Choroid plexus epithelial cell (primary cell): ENCODE measurements at regions not wholly inside any gene's neighbourhood (a gene's known extent, or its start where the extent isn't known, plus 50 kb on each side); places are given as distances from the start of the nearest gene placed in this dataset.

Experiments
- DNase-seq: peaks from one replicate; pipeline ENCODE4 v3.0.0-alpha.2; 2010; ENCODE audit warnings: low read depth
- H3K4me3 ChIP-seq: 2 replicates; pipeline ENCODE4 v1.5.1; 2011; ENCODE audit warnings: low read depth, mild to moderate bottlenecking, control low read depth, low read length, moderate library complexity
- TF ChIP-seq, protein P1 (sequence below): conservative IDR thresholded peaks from 2 replicates; pipeline ENCODE4 v1.5.1; 2011; ENCODE audit warnings: low read depth, mild to moderate bottlenecking, control low read depth, inconsistent platforms, low read length, moderate library complexity

DNA sequence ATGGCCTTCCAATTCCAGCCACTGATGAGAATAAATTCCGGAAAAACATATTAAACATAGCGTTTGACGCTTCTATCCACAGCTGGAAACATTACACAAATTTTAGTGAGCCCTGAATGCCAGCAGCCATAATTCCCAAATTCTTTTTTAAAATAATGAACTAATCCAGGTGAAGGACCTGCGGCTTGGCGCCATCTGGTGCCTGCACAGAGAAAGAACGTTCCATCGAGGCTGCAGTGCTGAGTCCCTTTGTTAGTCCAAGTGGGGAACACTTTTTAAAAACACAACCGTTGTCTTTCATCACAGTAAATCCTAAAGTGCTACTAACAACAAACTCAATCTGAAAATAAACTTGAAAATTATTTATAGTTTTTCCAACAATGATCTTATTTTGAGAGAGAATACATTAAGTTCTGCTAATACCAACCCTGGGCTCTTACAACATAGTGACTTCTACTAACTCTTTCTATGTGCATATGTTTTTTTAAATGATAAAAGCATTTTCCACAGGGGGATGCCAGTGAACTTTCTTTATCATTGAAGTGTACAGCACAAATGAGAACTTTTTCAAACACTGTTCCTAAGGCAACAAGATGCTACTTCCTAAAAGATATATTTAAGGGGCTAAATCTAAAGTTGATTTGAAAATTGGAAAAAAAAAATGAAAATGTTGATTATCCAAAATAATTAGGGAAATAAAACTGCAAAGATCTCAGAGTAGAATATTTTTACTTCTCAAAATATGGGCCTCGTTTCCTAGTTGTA lies 166.9 kb upstream of the RNF32 start:
- no peak overlapping the region for H3K4me3 ChIP-seq
- DNase-seq = peak; percentile 55
- TF ChIP-seq, protein P1, sequence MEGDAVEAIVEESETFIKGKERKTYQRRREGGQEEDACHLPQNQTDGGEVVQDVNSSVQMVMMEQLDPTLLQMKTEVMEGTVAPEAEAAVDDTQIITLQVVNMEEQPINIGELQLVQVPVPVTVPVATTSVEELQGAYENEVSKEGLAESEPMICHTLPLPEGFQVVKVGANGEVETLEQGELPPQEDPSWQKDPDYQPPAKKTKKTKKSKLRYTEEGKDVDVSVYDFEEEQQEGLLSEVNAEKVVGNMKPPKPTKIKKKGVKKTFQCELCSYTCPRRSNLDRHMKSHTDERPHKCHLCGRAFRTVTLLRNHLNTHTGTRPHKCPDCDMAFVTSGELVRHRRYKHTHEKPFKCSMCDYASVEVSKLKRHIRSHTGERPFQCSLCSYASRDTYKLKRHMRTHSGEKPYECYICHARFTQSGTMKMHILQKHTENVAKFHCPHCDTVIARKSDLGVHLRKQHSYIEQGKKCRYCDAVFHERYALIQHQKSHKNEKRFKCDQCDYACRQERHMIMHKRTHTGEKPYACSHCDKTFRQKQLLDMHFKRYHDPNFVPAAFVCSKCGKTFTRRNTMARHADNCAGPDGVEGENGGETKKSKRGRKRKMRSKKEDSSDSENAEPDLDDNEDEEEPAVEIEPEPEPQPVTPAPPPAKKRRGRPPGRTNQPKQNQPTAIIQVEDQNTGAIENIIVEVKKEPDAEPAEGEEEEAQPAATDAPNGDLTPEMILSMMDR = peak; percentile 82

DNA sequence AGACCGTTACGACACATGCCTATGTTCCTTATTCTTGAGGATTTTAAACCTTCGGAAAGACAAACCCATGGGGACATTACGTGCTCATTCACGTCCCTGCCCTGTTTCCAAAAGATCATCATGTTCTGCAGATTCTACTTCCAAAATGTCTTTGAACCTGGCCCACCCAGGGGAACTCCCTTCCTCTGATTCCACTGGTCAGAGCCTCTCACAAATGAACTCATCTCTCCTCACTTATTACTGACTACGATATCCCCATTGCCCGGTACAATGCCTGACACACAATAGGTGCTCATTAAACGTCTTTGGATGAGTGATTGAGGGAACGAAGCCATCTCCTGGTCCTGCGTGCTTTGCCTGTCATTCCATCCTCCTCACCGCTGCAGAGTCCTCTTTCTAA lies 168.3 kb upstream of the RNF32 start:
- DNase-seq = no peak
- TF ChIP-seq, protein P1 = no peak
- H3K4me3 ChIP-seq = no peak overlapping the region

DNA sequence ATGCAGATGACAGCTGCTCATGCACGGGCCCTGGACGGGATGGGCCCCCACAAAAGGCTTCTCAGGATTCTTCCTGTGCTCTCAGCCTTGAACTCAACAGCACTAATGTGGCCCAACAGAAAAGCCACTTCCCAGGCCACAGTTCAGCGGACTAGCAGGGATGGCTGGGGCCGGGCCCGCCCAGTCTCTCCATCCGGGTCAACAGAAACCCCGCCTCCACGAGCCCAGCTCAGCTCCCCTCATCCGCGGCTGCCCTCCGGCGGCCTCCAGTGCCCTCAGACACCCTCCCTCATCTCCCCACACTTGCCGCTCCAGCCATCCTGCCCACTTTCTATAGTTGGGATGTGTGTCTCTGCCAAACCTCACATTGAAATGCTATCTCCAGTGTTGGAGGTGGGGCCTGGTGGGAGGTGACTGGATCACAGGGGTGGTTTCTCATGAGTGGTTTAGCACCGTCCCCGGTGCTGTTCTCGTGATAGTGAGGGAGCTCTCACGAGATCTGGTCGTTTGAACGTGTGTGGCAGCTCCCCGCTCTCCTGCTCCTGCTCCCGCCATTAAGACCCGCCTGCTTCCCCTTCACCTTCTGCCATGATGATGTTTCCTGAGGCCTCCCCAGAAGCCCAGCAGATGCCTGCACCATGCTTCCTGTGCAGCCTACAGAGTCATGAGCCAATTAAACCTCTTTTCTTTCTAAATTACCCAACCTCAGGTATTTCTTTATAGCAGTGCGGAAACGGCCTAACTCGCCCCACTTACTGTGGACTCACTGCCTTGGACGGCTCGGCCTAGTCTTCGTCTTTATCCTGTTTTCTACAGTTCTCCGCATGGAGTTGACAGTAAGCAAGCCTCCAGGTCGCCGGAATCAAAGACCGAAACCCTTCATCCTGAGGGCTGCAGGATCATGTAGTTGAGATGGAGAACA lies 169.9 kb upstream of the RNF32 start:
- no peak for DNase-seq
- no peak overlapping the region for H3K4me3 ChIP-seq
- TF ChIP-seq, protein P1 = no peak

DNA sequence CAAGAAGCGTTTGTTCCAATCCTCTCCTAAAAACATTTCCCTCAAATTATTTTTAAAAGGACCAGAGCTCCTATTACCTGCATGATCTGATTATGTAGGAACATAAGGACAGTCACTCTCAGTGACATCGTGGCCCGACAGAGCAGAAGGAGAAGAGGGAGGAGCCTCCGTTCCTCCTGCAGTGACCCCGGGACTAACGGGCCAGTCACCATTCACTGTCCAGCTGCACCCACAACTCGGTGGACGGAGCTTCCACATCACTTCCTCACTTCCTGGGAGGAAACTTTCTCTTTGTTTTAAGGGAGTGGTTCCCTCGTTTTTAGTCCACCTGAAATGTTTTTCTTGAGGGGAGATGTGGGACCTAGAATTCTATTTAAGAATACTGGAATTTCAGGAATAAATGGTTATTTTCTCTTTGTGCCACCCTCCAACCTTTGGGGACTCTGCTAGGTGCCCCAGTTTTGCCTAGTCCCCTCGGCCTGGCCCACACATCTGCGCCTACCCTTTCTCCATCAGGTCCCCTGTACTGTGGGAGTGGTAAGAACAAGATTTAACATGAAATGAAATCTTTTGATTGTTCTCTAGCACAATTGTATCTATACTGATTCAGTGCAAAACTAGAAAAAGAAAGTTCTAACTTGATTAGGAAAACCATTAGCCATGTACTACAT lies 173.5 kb upstream of the RNF32 start:
- H3K4me3 ChIP-seq = no peak overlapping the region
- DNase-seq = no peak
- TF ChIP-seq, protein P1 = no peak

DNA sequence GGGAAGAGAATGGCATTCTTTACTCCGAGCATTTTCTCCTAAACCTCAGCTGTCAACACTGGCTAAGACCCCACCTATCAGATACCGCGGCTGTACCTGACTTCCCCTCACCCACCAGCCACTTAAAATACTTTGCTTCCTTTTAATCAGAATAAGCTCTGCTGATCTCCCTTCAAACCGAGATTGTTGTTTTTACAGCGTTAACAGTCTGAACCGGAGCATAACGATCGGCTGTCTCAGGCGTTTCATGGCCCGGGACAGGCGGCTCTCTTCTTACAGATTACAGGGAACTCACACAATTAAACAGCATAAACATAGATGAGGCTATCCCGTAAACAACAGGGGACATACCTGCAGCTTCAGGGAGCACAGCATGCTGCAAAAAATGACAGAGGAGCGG lies 174.3 kb upstream of the RNF32 start:
- TF ChIP-seq, protein P1 = no peak

DNA sequence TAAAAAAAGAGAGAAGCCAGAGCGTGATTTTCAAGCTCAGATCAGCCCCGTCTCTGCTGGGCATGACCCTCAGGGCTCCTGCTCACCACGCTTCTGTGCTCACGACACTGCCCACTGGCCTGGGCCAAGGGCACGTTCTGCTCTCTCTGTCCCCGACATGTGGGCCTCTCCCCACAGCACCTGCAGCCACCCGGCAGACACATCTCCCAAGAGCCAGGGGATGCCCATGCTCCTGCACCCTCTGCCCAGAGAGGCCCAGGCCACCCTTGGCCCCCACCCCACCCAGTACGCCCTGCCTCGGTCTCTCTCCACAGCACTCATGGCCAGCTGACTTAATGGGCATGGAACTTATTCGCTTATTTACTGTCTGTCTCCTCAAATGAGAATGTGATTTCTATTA lies 175.4 kb upstream of the RNF32 start:
- TF ChIP-seq, protein P1 = no peak
- no peak overlapping the region for H3K4me3 ChIP-seq
- DNase-seq = no peak

More for the DNA sequence above, 174.3 kb upstream of the RNF32 start:
- H3K4me3 ChIP-seq = no peak overlapping the region
- DNase-seq = no peak
